ENCODE measurements at regions not wholly inside any gene's neighbourhood (a gene's known extent, or its start where the extent isn't known, plus 50 kb on each side); places are given as distances from the start of the nearest gene placed in this dataset.

DNA sequence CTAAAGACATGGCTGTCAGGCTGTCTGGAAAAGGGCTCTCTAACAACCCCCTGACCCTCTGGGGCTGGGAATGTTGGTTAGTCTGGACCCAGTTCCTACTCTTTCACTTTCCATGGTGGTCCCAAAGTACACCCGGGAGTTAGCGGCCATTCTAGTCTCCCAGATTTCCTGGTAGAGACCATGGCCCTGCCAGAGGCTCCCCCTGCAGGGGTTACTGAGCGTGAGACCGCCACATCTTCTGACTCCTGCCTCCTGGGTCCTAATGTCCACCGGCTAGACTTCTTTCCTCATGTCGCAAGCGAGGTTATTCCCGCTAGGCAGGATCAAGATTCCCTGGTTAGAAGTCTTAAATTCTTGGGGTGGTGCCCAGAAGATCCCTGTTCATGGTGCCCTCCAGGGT lies 540.0 kb upstream of the ROBO1 start:
- TF ChIP-seq CTCF (IDR thresholded peaks at IDR 0.05) (no peak), POLR2A (IDR thresholded peaks at IDR 0.05) (no peak)
